K562 (cell line): ENCODE measurements at regions not wholly inside any gene's neighbourhood (a gene's known extent, or its start where the extent isn't known, plus 50 kb on each side); places are given as distances from the start of the nearest gene placed in this dataset.
"Not testable (repeated sequence)": the region's sequence is repeated elsewhere in the genome, so short reads cannot be mapped to it uniquely, and the experiment has no call there.

Source experiments
- ATAC-seq: fragments of 200-7000 bp; cut with Tn5 transposase; 3 replicates; pipeline ENCODE4 v1.9.1; 2020; ENCODE audit warnings: moderate library complexity
- BruUV-seq: library from RNA; stranded (reverse); fragments of 400-500 nt; replicated peaks from 2 replicates; lab custom pipeline; 2021; lab: Mats Ljungman, UMichigan
- CTCF ChIA-PET: fragments of 300-600 bp; formaldehyde crosslinking; extraction: SDS; loops from one replicate; lab custom pipeline; 2021; ENCODE audit warnings: low intra/inter-chr PET ratio; lab: Yijun Ruan, JAX
- POLR2A ChIA-PET: fragments of 300-600, 350-650 bp; sonication (Branson Sonifier 250); formaldehyde crosslinking; extraction: SDS; loops from one replicate; lab custom pipeline; 2021; ENCODE audit warnings: antibody characterized with exemption, inconsistent platforms; lab: Yijun Ruan, JAX
- DNase-seq, 4 experiments: peaks; one replicate each; pipeline versions ENCODE4 v3.0.0 to v3.0.0-alpha.2; 2011 to 2018; ENCODE audit warnings: low spot score in 3 of 4, mixed read lengths in 3 of 4; ENCODE audit errors: extremely low read depth in 1 of 4
- FAIRE-seq: peaks from 2 replicates; lab custom pipeline; 2011; peaks lifted over from hg19 to GRCh38; lab: Jason Lieb, UNC
- H2AFZ ChIP-seq: 2 replicates; pipeline ENCODE4 v1.6.0; 2011; ENCODE audit warnings: low read depth, low read length, control low read depth, inconsistent platforms
- H3K27ac ChIP-seq: fragments of 200-600 bp; 3 replicates; pipeline ENCODE4 v1.8.0; 2011; ENCODE audit warnings: low read depth, mild to moderate bottlenecking, control low read depth, inconsistent platforms, low read length, moderate library complexity, mixed read lengths; ENCODE audit errors: extremely low read depth
- H3K27me3 ChIP-seq, 2 experiments: fragments of 300-600 bp in 1 of 2; 2 replicates in 1 of 2; 3 replicates in 1 of 2; pipeline versions ENCODE4 v1.6.0 to v1.8.0; 2011; ENCODE audit warnings: inconsistent platforms in 2 of 2, low read length in 2 of 2, mild to moderate bottlenecking in 1 of 2, mixed read lengths in 1 of 2, moderate library complexity in 1 of 2; ENCODE audit not compliant: control insufficient read depth in 2 of 2, insufficient read depth in 2 of 2
- H3K36me3 ChIP-seq: fragments of 300-600 bp; 3 replicates; pipeline ENCODE4 v1.8.0; 2011; ENCODE audit warnings: mild to moderate bottlenecking, low read length, inconsistent platforms; ENCODE audit not compliant: control insufficient read depth, insufficient read depth
- H3K4me1 ChIP-seq, 2 experiments: fragments of 200-600 bp in 1 of 2; replicated peaks in 1 of 2; 2 replicates in 1 of 2; 3 replicates in 1 of 2; pipeline versions ENCODE4 v1.5.1 to v1.8.0; 2011; ENCODE audit warnings: inconsistent platforms in 2 of 2, low read length in 2 of 2, mild to moderate bottlenecking in 1 of 2, mixed read lengths in 1 of 2, moderate library complexity in 1 of 2; ENCODE audit not compliant: control insufficient read depth in 2 of 2, insufficient read depth in 2 of 2
- H3K4me2 ChIP-seq: 2 replicates; pipeline ENCODE4 v1.6.1; 2011; ENCODE audit warnings: low read length, control low read depth, inconsistent platforms, mixed read lengths; ENCODE audit not compliant: insufficient read depth
- H3K4me3 ChIP-seq: fragments of 200-600 bp; sonication (generic), shearing (Covaris generic); 2 replicates; pipeline ENCODE4 v1.5.1; 2016; ENCODE audit warnings: control low read depth, inconsistent platforms
- H3K79me2 ChIP-seq: fragments of 200-600 bp; 3 replicates; pipeline ENCODE4 v1.8.0; 2011; ENCODE audit warnings: low read length, inconsistent platforms; ENCODE audit not compliant: control insufficient read depth, insufficient read depth
- H3K9ac ChIP-seq, 2 experiments: 2 replicates each; pipeline versions ENCODE4 v1.6.0 to v1.6.1; 2011; ENCODE audit warnings: low read depth in 2 of 2, low read length in 2 of 2, control low read depth in 1 of 2, inconsistent platforms in 1 of 2, mild to moderate bottlenecking in 1 of 2, mixed read lengths in 1 of 2; ENCODE audit not compliant: insufficient read depth in 1 of 2
- H3K9me1 ChIP-seq: one replicate; pipeline ENCODE4 v1.6.0; 2011; ENCODE audit warnings: inconsistent platforms, mild to moderate bottlenecking, low read length, moderate library complexity; ENCODE audit not compliant: control insufficient read depth, insufficient read depth
- H3K9me3 ChIP-seq: replicated peaks from 2 replicates; pipeline ENCODE4 v1.5.1; 2011; ENCODE audit warnings: low read depth, low read length, inconsistent platforms; ENCODE audit not compliant: control insufficient read depth, insufficient read depth
- H4K20me1 ChIP-seq: replicated peaks from 2 replicates; pipeline ENCODE4 v1.6.1; 2011; ENCODE audit warnings: low read length, inconsistent platforms, mixed read lengths; ENCODE audit not compliant: control insufficient read depth, insufficient read depth
- CC2D1A ChIP-seq: fragments of 450-650 bp; IDR thresholded peaks from 2 replicates; pipeline ENCODE4 v1.6.1; 2017; ENCODE audit warnings: mild to moderate bottlenecking
- TRIM28 ChIP-seq: fragments of 450-650 bp; IDR thresholded peaks from 2 replicates; pipeline ENCODE4 v1.6.1; 2017
- ZEB2 ChIP-seq: fragments of 450-650 bp; IDR thresholded peaks from 2 replicates; pipeline ENCODE4 v1.6.1; 2016
- WGBS: fragments of 100-300 bp; shearing (Covaris generic); methylation state at CpG from one replicate; pipeline ENCODE4 v1.1.6; 2016; ENCODE audit warnings: low coverage, mixed read lengths; ENCODE audit not compliant: insufficient coverage; ENCODE audit errors: missing lambda C conversion rate; 5-methylcytosine and 5-hydroxymethylcytosine counted together
- in situ Hi-C: fragments of 300-500 bp; cut with MboI; formaldehyde crosslinking; loops from 4 replicates; pipeline ENCODE4 v1.15.0; 2018; ENCODE audit warnings: inconsistent platforms, mixed read lengths
- intact Hi-C: fragments of 100-400 bp; cut with micrococcal nuclease; formaldehyde crosslinking; loops from 2 replicates; pipeline ENCODE4 v1.14.2; 2022
- TF ChIP-seq, protein P1 (sequence below): fragments of 450-650 bp; IDR thresholded peaks from 2 replicates; pipeline ENCODE4 v1.6.1; 2018; ENCODE audit warnings: mild to moderate bottlenecking, low read depth; ENCODE audit not compliant: partially characterized antibody

GRCh38 chr5:119299242-119299614 lies 56.6 kb upstream of the TNFAIP8 start:
- not testable (repeated sequence) for BruUV-seq, DNase-seq

More at GRCh38 chr5:119299242-119299614, 56.6 kb upstream of the TNFAIP8 start:
- intact Hi-C loops: loop anchor here (2.0 kb wide), 1 partner anchor 32 kb away; no protein-coding TSS in a partner anchor
- H4K20me1 ChIP-seq, in situ Hi-C loops, H3K9ac ChIP-seq, H3K9me1 ChIP-seq, H2AFZ ChIP-seq, H3K27me3 ChIP-seq, H3K36me3 ChIP-seq, ATAC-seq, FAIRE-seq, CTCF ChIA-PET, H3K4me3 ChIP-seq, H3K9me3 ChIP-seq, H3K4me2 ChIP-seq: not testable (repeated sequence)
- TF ChIP-seq, protein P1, sequence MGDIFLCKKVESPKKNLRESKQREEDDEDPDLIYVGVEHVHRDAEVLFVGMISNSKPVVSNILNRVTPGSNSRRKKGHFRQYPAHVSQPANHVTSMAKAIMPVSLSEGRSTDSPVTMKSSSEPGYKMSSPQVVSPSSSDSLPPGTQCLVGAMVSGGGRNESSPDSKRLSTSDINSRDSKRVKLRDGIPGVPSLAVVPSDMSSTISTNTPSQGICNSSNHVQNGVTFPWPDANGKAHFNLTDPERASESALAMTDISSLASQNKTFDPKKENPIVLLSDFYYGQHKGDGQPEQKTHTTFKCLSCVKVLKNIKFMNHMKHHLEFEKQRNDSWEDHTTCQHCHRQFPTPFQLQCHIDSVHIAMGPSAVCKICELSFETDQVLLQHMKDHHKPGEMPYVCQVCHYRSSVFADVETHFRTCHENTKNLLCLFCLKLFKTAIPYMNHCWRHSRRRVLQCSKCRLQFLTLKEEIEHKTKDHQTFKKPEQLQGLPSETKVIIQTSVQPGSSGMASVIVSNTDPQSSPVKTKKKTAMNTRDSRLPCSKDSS: peak; percentile 85
- peak; percentile 87 for TF ChIP-seq TRIM28
- TF ChIP-seq ZEB2: 0 out of 2 replicates have a peak, but pooled peaks have one; percentile 7
- peak; percentile 39; the same call in 1 of the 2 replicates for TF ChIP-seq CC2D1A
- Histone ChIP-seq H3K79me2 (peaks cover 48% of the 10 kb centered on the region), H3K4me1 (peaks cover 4 to 35% of the 10 kb centered on the region in 2 experiments; a peak in 4 of 5 replicates), H3K27ac (peak overlapping the region; percentile 67; the same call in 1 of the 3 replicates)
- 56% methylated on average over 7 of the region's 9 CpGs for WGBS
- POLR2A ChIA-PET: interaction anchor here (1.8 to 2.8 kb wide), 2 partner anchors 9 to 22 kb away, joined by 11 to 14 read pairs; no protein-coding TSS in a partner anchor
